HK-2 (cell line): ENCODE measurements at regions not wholly inside any gene's neighbourhood (a gene's known extent, or its start where the extent isn't known, plus 50 kb on each side); places are given as distances from the start of the nearest gene placed in this dataset.
"Not testable (repeated sequence)": the region's sequence is repeated elsewhere in the genome, so short reads cannot be mapped to it uniquely, and the experiment has no call there.

Source experiments
- DNase-seq: peaks from one replicate; pipeline ENCODE4 v3.0.0-alpha.2; 2018; ENCODE audit not compliant: unreplicated experiment

DNA sequence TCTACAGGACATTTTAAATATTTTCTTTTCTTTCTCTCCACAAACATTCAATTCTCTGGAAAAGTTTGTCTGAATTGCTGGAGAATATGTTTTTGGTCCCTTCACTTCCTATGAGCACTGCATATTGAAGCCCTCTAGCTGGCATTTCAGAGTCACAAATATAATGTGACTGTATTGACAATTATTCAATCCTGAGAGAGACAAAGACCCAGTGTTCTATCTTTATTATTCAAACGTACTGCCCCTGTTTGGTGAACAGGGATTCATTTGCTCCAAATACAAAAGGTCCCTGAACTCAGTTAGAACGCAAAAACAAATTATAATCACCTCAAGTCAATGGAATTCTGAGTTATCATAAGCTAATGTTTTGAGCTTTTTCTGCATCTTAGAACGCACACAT, 173.1 kb upstream of the CDIN1 start:
- no peak for DNase-seq

DNA sequence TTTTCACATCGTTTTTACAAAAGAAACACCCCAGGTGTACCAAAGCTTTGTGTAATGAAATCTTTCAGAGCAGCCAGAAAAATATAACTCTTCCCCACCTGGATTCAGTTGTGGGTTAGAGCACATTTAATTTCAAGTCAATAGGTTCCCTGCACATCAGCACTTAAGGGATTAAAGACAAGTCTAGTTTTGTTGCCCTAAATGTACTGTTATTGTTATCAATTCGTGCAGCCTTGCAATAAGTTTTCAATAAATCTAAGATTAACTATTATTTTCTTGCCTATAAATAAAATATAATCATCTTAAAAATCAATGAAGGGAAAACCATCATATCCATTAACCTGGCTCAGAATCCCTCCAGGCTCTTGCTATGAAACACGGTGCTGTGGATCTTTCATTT, 172.5 kb upstream of the CDIN1 start:
- no peak for DNase-seq

DNA sequence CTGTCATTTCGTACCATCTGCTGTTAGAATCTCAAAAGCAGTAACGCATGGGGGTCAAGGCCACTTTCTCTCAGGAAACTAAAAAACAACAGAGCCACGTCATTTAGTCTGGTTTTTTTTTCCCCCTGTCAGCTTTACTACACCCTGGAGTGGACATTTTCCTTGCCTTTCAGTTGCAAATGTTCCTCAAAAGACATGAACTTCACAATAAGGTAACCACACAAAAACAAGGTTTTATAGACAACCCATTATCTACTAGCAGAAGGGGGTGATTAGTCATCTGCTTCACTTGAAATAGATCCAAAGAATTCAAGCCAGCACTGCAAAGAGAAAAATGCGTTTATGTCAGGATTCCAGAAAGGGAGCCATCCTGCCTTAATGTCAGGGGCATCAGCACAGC, 171.8 kb upstream of the CDIN1 start:
- no peak for DNase-seq

DNA sequence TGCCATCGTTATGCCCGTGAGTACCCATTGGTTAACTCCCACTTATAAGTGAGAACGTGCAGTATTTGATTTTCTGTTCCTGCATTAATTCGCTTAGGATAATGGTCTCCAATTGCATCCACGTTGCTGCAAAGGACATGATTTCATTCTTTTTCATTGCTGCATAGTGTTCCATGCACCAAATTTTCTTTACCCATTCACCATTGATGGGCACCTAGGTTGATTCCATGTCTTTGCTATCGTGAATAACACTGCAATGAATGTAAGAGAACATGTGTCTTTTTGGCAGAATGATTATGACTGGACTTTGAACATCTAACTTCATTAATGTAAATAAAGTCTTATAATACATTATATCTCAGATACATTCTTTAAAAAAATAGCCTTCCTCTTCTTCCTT, 169.6 kb upstream of the CDIN1 start:
- no peak for DNase-seq

DNA sequence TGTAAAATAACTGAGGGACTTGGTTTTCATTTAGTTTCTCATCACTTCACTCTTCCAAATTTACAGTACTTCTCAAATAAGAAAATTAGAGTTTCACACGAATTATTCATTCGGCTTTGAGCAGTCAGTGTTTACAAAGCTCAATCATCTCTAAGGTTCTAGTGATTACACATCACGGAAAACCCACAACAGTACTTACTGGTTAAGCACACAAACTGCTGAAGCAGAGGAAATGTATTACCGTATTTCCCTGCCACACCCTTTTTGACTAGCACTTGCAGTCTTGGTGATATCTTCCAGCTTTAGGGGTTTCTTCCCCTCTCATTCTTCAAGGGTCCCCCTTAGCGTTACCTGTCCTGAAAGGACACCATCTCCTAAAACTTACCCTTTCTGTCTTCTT, 164.8 kb upstream of the CDIN1 start:
- DNase-seq: no peak

DNA sequence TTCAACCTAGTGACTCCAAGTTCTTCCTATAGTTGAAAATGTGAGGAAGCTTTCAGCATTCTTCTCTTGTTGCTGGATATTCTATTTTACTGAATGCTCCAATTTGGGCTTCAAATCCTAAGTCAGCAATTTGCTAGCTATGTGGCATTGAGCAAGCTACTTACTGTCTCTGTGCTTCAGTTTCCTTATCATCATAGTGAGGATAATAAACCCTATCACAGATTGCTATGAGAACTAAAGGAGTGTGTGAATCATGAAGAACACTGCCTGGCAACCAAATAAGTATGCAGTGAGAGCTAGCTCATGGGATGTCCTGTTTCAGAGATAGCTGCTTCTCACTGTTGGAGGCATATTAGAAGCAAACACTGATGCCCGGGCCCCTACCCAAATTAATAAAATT, 163.8 kb upstream of the CDIN1 start:
- DNase-seq: no peak

DNA sequence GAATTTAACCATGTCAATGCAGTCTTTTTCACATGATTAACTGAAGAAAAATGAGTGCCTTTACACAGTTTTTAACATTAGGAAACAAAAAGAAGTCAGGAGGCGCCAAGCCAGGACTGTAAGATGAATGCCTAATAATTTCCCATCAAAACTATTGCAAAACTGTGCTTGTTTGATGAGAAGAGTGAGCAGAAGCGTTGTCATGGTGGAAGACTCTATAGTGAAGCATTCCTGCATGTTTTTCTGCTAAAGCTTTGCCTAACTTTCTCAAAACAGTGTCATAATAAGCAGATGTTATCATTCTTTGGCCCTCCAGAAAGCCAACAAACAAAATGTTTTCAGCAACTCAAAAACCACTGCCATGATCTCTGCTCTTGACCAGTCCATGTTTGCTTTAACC, 156.8 kb upstream of the CDIN1 start:
- no peak for DNase-seq

DNA sequence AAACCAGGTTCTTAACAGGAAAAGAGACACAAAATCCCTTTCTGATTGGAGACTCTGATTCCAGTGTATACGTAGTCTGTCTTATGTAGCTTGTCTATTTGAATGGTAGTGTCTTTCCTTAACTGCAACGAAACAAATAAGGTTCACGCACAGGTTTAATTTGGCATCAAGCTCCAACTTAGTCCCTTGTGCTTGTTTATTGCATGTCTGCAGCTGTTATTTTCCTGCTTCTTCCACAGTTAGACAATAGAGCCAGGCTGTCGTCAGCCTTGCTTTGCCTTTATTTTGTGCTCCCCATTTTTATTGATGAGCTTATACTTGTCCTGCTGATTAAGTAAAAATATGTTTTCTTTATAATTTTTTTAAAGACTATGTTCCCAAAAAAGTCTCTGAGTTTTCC, 152.7 kb upstream of the CDIN1 start:
- DNase-seq: no peak

DNA sequence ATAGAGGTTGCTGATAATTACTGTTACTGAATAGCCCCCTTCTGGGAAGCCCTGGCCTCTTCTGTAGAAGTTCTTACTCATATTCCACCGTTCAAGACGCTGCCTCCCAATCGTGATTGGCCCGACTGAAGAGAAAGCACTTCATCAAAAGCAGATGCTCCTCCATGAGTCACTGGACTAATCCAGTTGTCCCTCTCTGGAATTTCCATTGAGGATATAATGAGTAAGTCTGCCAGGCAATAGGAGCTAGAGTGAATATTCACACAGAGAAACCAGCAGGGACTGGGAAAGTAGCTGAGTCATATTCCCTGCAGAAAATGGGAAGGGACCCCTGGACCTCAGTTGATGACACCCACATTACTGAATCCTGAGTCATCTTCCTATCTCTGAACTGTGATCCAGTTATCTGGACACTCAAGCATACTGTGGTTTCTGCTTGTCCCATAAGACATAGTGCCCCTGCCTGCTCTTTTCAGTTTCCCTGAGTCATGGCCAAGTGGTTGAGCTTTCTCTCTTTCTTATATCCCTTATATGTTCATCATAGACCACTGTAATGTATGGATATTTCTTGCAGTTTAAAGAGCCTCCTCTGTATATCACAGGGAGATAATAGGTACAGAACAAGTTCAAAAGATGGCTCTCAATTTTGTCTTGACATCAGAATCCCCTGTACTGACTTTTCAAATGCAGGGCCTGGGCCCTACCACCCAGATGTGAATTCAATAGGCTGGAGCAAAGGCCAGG, 151.2 kb upstream of the CDIN1 start:
- DNase-seq: peak; percentile 62

DNA sequence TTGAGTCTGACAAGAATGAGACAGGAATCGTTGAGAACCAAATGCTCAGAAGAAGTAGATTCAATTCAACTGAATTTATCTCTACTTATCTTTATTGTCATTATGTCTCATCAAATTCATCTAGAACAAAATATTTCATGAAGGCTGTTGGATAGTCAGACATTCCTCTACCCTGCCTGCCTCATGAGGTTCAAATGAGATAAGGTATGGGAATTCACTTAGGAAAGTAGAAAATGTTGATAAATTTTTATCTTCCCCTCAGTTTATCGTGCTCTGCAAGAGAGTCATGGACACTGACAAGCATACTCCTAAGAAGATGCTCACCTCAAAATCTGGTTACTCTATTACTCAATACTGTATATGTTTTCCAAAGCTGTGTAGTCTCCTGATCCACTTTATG, 149.7 kb upstream of the CDIN1 start:
- DNase-seq: no peak

DNA sequence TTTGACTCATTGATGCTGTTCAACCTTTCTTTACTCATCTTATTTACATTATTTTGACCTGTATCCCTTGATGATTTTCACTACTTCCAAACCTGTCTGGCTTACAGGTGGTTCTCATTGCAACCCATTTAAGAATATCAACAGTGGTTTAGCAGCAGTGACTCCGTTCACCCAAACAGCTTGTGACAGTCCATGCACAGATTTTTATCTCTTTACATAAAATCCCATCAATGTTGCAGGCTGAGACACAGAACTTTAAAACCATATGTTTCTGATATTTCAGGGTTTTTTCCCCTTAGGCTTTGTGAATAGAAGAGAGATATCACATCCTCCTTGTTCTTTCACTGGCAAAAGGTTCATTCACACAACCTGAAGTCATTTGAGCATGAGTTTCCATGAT, 149.1 kb upstream of the CDIN1 start:
- no peak for DNase-seq

DNA sequence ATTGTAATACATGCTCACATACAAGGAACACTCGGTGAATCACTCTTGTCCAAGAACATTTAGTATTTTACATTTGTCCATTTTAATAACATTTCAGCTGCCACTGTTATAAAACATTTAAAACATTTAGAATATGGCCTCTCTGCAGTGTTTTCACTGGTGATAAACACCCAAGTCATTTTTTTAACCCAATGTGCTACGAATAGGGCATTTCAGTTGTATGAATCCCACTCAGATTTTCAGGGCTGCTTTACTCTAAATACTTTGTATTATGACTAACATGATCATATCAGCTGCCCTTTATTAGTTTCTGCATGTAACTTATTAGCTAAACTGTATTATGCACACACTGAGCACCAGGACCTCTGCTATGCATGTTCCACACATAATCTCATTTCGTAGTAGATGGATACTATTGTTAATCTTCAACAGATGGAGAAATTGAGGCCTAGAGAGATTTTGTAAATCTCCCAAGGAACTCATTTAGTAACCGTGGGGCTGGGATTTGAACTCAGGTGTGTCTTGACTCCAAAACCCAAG, 148.6 kb upstream of the CDIN1 start:
- DNase-seq: no peak

DNA sequence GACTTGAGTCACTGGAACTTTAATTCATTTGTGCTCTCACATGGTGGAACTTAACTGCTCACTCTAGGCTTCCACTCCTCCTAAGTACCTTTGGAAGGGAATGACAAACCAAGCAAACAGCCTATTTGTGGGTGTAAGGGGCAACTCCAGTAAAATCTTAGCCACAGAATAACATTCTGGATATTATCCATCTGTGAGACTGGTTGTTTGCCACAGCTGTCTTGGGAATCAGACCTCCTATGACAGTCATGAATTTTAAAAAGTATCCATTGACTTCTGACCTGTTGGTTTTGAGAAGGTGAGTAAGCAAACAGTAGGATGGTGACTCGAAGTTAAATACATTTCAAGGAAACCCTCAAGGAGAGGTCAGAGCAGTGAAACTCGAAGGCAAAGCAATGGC, 147.3 kb upstream of the CDIN1 start:
- DNase-seq: no peak

DNA sequence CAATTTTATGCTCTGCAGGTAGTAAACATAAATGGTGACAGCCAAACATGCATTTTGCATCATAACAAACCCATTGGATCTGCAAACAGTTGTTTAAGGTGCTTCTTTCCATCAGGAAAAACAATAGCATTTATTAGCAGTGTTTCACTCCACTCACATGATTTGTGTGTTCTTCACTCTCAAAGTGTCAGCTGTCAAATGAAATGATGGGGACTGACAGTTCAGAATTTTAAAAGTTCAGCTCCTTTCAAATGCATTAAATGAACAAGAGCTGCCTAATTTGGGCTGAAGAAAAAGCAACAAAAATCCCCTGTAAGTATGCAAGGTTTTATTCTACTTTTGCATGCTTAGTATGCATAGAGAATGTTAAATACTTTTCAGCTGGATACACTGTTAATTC, 145.2 kb upstream of the CDIN1 start:
- DNase-seq: no peak

DNA sequence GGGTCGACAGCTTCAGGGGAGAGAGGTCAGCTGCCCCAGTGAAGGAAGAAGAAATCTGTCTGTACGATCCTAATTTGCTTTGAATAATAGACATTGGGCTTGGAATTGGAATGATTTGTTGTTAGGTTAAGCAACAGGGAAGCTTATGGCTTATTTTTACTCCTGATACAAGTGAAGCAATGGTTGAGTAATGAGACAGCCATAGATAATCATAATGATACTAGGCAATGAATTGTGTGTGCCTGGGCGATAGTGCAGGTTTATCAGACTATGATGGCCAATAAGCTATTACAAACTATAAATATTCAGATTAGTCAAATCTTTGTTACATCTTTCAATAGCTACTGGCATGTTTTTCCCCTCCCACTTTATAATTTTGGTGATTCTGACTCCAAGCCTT, 140.9 kb upstream of the CDIN1 start:
- no peak for DNase-seq

DNA sequence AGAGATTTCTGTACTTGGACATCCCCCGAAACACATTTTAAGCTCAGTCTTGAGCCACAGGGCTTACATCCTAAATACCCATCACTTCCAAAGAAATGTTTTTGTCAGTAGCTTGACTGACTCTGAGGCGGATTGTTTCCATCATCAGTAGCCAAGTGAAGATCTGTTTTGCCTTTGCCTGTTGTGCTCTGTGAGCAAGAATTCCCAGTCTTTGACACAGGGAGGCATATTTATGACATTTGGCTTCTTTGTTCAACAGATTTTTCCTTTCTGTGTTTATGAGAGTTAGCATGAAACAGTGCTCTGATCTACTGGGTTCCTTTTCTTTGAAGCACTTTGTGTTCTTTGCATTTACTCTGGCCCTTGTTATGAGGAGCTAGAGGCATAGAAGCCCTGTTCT, 132.1 kb upstream of the CDIN1 start:
- DNase-seq: no peak

DNA sequence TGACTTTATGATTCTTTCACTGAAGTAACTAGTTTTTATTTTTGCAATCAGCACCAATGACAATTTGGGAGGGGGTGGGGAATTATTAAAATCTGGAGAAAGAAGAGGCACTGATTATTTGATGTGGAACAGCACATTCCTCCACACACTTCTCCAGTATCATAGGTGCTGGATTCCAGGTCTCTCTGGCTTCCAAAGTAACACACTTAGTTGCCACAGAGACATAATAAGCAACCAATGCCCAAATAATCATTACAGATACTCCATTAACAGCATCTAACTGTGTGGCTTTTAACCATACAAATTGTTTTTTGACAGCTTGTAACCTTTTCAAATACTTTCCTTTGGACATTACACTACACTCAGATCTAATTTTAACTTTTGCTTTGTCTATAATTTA, 131.0 kb upstream of the CDIN1 start:
- no peak for DNase-seq

DNA sequence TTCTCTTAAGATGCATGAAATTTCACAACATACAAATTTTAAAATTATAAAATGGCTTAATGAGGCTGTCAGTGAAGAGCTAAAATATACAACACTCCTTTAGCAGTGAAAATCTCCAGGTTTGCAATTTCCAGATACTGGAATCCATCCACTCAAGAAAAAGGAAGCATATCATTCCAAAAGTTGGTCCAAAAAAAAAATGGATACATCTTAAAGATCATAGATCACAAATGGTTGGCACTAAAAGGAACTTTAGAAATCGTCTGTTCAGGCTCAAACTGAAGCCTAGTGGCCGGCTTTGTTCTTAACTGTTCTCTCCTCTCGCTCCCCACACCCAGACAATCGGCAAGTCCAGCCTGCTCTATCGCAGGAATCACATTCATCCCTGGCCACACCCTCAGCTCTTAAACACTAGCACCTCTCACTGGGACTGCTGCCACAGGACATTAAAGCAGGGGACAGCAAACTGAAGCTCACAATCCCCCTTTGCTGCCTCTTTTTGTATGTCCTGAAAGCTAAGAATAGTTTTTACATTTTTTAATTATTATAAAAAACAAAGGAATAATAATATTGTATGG, 130.3 kb upstream of the CDIN1 start:
- no peak for DNase-seq

DNA sequence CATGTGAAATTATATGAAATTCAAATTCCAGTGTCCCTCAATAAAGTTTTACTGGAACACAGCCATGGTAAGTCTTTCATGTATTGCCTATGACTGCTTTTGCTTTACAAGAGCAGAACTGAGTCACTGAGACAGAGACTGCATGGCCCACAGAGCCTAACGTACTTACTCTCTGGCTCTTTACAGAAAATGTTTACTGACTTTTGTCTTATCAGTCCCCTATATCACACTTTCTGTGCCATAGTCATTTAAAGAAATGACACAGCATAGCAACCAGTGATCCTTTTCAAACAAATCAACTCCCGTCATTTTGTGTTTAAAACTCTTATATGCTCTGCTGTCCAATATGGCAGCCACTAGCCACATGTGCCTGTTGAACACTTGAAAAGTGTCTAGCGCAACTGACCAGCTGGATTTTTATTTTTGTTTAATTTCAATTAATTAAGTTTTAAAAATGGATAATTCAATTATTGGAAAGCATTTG, 129.7 kb upstream of the CDIN1 start:
- DNase-seq: no peak

DNA sequence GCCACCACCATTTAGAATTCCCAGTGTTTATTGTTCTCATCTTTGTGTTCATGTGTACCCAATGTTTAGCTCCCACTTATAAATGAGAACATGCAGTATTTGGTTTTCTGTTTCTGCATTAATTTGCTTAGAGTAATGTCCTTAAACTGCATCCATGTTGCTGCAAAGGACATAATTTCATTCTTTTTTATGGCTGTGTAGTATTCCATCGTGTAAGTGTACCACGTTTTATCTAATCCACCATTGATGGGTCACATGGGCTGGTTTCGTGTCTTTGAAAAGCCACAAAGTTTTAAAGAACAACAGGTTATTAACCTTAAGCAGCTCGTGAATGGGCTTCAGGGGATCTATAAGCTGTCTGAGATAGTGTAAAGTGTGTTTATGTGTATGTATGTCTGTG, 125.2 kb upstream of the CDIN1 start:
- DNase-seq: not testable (repeated sequence)

DNA sequence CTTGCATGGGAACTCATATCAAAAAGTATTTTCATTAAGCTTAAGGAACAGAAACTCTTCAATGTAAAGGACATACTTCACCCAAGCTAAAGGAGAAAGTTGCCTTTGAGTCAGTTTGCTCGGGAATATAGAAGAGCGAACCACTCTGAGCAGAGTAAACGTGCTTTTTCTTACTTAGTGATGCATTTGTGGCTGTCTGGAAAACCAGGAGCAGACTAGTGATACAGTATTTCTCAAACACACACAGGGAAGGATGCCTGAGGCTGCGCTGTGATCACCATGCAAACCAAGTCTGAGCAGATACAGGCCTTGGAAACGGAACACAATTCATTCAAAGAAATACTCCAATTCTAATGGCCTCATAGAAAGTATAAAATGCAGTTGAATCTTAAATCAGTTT, 121.0 kb upstream of the CDIN1 start:
- DNase-seq: no peak

DNA sequence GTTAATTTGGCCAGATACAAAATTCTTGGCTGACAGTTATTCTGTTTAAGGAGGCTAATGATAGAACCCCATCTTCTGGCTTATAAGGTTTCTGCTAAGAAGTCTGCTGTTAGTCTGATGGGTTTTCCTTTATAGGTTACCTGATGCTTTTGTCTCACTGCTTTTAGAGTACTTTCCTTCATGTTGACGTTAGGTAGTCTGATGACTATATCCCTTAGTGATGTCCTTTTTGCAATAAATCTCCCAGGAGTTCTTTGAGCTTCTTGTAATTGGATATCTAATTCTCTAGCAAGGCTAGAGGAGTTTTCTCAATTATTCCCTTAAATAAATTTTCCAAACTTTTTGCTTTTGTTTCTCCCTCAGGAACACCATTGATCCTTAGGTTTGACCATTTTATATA, 114.1 kb upstream of the CDIN1 start:
- no peak for DNase-seq

DNA sequence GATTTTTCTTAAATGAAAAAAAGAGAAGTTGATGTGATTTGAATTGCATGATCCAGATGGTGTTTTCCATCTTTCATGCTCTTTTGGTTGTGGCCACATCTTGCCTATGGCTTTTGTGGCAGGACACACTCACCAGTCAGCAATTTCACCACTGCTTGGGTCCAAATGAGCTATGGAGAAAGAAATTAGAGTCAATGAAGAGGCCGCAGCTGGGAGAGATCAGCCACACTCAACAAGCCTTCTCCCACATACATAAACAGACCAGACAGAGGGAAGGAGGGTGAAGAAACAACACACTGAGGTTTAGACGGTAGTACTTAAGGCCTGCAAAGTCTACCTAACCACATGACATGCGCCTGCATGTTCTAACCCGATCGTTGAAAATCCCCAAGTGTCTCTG, 110.7 kb upstream of the CDIN1 start:
- no peak for DNase-seq
